ENCODE measurements at regions not wholly inside any gene's neighbourhood (a gene's known extent, or its start where the extent isn't known, plus 50 kb on each side); places are given as distances from the start of the nearest gene placed in this dataset.

DNA sequence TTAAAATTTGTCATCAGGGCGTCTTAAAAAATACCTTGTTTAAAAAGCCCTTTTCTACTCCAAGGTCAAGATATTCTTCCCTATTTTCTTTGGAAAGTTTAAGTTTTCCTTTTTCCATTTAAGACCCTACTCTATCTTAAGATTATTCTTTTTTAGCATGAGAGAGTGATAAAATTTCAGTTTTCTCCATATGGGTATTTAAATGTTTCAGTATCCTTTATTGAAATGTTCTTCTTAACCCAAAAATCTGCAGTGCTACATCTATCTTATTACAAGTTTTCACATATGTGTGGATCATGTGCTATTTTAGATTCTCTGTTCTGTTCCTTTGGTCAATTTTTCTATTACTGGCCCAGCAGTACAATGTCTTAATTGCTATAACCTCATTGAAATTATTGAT lies 202.2 kb downstream of the TTC6 start:
- no peak for TF ChIP-seq POLR2A (IDR thresholded peaks at IDR 0.05)
- TF ChIP-seq, protein P1, sequence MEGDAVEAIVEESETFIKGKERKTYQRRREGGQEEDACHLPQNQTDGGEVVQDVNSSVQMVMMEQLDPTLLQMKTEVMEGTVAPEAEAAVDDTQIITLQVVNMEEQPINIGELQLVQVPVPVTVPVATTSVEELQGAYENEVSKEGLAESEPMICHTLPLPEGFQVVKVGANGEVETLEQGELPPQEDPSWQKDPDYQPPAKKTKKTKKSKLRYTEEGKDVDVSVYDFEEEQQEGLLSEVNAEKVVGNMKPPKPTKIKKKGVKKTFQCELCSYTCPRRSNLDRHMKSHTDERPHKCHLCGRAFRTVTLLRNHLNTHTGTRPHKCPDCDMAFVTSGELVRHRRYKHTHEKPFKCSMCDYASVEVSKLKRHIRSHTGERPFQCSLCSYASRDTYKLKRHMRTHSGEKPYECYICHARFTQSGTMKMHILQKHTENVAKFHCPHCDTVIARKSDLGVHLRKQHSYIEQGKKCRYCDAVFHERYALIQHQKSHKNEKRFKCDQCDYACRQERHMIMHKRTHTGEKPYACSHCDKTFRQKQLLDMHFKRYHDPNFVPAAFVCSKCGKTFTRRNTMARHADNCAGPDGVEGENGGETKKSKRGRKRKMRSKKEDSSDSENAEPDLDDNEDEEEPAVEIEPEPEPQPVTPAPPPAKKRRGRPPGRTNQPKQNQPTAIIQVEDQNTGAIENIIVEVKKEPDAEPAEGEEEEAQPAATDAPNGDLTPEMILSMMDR (IDR thresholded peaks at IDR 0.05) = no peak
